GM18868 (cell line): ENCODE measurements at regions not wholly inside any gene's neighbourhood (a gene's known extent, or its start where the extent isn't known, plus 50 kb on each side); places are given as distances from the start of the nearest gene placed in this dataset.

ENCODE experiments used
- ATAC-seq: cut with Tn5 transposase; IDR thresholded peaks from one replicate; pipeline ENCODE4 v1.9.1; 2021; ENCODE audit warnings: mild to moderate bottlenecking, moderate library complexity; ENCODE audit not compliant: unreplicated experiment

GRCh38 chr9:91122755-91123154, 239.0 kb downstream of the AUH start:
- ATAC-seq: no peak

GRCh38 chr9:91126761-91127445, 234.8 kb downstream of the AUH start:
- ATAC-seq: no peak

- no peak for ATAC-seq
These were observed 234.1 kb downstream of the AUH start for GRCh38 chr9:91127653-91128052.

- no peak for ATAC-seq
These were observed 230.9 kb downstream of the AUH start for GRCh38 chr9:91130796-91131318.

- no peak for ATAC-seq
These were observed 230.3 kb downstream of the AUH start for GRCh38 chr9:91131433-91131839.

- no peak for ATAC-seq
These were observed 229.1 kb downstream of the AUH start for GRCh38 chr9:91132576-91133073.

- no peak for ATAC-seq
These were observed 227.1 kb downstream of the AUH start for GRCh38 chr9:91134608-91135007.

GRCh38 chr9:91137391-91137790, 224.3 kb downstream of the AUH start:
- ATAC-seq: no peak

- no peak for ATAC-seq
These were observed 223.0 kb downstream of the AUH start for GRCh38 chr9:91138760-91139159.

- ATAC-seq: no peak
These were observed 220.2 kb downstream of the AUH start for GRCh38 chr9:91141407-91141965.

- no peak for ATAC-seq
These were observed 218.6 kb downstream of the AUH start for GRCh38 chr9:91143162-91143561.

- no peak for ATAC-seq
These were observed 218.1 kb downstream of the AUH start for GRCh38 chr9:91143642-91144041.

GRCh38 chr9:91144769-91145168, 216.9 kb downstream of the AUH start:
- no peak for ATAC-seq

GRCh38 chr9:91145496-91145895, 216.2 kb downstream of the AUH start:
- ATAC-seq: no peak

- ATAC-seq: no peak
These were observed 215.2 kb downstream of the AUH start for GRCh38 chr9:91146391-91147019.

- ATAC-seq: no peak
These were observed 214.5 kb downstream of the AUH start for GRCh38 chr9:91147079-91147708.

- ATAC-seq: no peak
These were observed 213.4 kb downstream of the AUH start for GRCh38 chr9:91148306-91148705.

- ATAC-seq: no peak
These were observed 211.3 kb downstream of the AUH start for GRCh38 chr9:91150273-91150997.

GRCh38 chr9:91150998-91151717, 210.6 kb downstream of the AUH start:
- ATAC-seq: peak; percentile 86

GRCh38 chr9:91151718-91152095, 210.0 kb downstream of the AUH start:
- ATAC-seq: no peak
